ENCODE measurements at regions not wholly inside any gene's neighbourhood (a gene's known extent, or its start where the extent isn't known, plus 50 kb on each side); places are given as distances from the start of the nearest gene placed in this dataset.

DNA sequence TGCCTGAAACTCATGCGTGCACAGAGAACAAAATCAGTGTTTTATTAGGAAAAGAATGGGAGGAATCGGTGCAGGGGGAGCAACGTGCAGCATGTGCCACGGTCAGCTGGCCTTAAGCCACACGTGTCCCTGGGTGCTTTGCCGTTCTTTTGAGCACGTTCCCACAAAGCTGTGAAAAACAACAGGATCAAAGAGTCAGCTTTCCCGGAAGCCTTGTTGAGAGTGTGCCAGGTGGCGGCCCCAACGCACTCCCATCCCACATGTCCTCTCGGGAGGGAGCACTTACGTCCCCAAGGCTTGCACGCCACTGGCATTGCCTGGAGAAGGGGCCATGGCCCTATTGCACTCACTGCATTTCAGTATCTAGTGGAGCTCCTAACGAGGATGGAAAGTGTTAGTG is 511.2 kb downstream of the EIPR1 start:
- DNase-seq: no peak

GRCh38 chr2:2862386-2862785 is 515.2 kb downstream of the EIPR1 start:
- DNase-seq: no peak

DNA sequence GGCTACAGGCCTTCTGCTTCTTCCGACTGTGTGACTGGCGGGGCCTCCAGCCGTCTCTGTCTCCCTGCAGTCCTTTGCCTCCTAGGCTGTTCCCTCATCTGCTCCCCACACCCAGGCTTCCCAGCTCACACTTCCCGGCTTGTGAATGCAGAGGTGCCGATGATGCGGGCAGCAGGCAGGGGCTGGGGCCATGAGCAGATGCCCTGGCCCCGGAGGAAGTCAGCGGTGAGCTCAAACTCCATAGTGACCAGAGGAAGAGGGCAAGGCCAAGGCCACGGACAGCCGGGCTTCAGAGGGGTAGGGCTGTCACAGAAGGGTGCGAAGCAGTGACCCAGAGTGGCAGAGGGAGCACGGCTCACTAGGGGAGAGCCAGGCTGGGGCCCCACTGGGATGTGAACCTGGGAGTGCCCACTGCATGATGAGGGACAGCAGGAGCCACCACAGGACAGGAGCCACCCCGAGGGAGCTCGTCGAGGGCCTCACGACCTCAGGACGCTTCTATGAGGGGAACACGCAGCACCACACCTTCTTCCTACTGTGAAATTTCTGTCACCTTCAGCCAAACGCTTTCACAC is 515.9 kb downstream of the EIPR1 start:
- DNase-seq: no peak

DNA sequence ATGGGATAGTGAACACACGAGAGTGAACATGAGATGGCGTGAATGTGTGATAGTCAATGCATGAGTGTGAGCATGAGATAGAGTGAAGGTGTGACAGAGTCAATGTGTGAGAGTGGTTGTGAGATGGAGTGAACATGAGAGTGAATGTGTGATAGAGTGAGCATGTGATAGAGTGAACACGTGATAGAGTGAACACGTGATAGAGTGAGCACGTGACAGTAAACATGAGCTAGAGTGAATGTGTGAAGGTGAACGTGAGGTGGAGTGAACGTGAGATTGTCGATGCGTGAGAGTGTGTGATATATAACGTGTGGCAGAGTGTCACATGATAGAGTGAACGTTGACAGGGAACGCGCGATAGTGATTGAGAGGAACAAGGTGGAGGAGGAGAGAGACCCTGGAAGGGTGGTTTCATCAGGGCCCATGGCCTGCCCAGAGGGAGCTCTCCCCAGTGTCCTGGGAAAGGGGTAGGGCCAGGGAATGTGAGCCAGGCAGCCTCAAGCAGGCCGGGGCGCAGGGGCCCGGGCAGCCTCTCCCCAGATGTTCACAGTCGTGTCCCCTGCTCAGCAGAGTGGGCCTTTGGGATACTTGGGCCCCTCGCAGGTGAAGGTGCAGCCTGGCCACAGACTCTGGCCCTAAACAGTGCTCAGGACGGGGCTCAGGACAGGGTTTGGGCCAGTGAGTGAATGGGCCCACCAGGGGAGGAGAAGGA is 516.9 kb downstream of the EIPR1 start:
- DNase-seq: no peak

GRCh38 chr2:2859732-2860131 is 517.9 kb downstream of the EIPR1 start:
- DNase-seq: no peak

DNA sequence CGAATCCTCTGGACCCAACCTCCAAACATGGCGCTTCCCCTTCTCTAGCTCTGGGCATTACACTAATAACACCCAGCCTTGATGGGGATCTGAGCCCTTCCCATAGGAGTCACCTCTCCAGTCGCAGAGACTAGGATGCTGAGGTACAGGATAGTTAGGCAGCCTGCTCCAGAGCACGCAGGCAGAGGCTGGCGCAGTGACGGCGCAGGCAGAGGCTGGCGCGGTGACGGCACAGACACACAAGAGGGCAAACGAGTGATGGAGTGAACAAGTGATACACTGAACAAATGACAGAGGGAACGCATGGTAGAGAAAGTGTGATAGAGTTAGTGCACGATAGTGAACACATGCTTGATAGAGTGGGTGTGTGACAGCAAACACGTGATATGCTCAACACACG is 518.5 kb downstream of the EIPR1 start:
- no peak for DNase-seq

DNA sequence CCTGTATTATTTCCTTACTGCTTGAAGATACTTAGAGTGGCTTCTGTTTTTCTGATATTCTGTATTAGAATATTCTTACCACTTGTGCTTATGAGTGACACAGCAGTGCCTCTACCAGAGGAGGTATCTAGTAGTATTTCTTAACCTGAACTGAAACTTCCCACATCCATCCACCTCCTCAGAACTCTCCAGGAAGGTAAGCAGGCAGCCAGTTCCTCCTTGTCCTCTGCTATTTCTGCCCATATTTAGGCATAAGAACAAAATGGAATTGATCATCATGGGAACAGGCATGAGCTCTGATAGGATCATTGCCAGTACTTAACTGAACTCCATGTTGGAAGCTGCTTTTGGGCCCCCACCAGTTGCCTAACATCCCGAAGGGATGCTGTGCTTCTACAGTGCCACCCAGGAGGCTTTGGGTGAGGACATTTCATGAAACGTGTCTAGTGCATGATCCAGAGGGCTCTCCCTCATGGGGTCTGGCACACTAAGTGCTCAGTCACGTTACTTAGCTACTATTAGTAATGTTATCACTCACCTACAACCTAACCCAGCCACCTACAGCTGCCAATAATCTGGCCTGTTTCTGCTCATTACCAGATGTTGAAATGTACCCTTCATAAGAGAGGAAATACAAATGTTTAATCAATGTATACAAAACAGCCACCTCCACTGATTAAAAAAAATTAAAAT is 520.7 kb downstream of the EIPR1 start:
- DNase-seq: no peak

GRCh38 chr2:2855297-2855696 is 522.3 kb downstream of the EIPR1 start:
- DNase-seq: no peak

DNA sequence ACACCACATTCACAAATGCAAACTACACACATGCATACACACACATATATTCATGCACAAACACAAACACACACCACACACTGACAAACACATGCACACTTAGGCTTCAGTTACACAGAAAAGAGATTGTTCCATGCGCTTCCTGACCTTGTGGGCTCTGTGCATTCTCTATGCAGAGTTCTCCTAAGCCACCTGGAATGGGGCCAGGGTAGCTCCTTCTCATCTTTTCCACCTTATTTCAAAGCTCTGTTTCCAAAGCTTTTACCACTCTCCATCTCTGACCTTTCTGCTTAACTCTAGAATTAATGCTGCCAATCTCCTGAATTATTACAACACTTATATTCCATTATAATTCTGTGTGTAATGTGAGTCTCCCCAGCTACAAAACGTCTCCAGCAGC is 522.3 kb upstream of the MYT1L start:
- no peak for DNase-seq

DNA sequence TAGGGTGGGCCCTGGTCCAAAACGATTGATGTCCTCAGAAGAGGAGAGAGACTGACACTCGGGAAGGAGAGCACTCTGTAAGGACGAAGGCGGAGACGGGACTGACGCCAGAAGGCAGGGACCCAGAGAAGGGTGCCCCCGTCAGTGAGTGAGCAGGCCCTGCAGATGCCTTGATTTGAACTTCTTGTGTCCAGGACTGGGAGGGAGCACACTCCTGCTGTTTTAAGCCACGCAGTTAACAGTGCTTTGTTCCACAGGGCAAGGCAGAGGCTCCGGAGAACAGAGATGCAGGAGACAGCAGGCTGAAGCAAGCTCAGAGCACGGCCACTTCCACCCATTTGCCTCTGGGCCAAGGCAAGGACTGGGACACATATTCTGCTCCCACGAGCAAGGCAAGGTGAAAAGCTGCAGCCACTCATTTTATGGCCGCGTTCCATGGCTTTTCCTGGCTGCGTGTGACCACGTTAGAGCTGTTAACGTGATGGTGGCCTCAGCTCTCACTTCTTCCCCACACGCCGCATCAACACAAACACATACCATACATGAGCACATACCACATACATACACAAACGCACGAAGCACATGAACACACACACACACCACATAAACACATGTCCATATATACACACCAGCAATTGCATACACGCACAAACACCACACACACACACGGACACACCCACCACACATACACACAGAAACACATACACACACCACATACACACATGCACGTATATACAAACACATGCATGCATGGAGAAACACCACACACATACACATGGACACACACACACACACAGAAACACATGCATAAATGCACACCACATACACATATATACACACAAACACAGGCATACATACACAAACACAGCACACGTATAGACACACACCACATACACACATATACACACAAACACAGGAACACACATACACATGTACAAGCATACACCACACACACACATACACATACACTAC is 521.0 kb upstream of the MYT1L start:
- DNase-seq: no peak

DNA sequence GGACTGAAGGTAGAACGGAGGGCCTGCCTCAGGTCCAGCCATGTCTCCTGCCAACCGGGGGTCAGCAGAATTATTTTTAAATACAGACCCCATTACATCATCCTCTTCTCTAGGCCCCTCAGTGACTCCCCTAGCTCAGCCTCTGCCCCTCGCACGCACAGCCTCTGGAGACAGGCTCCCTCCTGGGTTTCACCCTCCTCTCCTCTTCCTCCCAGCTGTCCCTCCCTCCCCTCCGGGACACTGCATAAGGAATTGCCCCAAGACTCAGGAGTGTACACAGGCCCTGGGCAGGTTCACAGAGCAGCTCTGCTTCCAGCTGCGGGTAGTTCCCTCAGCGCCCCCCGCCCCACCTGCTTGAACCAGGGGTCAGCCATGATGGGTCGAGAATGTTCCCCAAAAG is 520.2 kb upstream of the MYT1L start:
- DNase-seq: no peak

DNA sequence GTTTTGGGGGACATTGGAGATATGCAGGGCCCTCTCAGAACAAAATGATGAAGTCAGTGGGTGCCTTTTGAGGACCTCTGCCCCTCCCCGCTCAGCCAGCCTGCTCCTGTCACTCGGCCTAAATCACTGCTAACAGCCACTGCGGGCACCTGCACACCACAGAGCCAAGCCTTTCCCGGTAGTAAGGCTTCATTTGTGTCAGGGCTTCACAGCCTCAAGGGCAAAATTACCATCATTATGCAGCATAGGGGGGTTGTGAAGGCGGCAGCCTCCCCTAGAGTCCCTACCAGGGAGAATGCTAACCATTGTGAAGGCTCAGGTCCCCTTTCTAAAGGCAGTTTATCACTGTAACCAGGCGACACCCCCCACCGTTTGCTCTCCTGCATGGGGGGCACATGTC is 519.8 kb upstream of the MYT1L start:
- DNase-seq: no peak

DNA sequence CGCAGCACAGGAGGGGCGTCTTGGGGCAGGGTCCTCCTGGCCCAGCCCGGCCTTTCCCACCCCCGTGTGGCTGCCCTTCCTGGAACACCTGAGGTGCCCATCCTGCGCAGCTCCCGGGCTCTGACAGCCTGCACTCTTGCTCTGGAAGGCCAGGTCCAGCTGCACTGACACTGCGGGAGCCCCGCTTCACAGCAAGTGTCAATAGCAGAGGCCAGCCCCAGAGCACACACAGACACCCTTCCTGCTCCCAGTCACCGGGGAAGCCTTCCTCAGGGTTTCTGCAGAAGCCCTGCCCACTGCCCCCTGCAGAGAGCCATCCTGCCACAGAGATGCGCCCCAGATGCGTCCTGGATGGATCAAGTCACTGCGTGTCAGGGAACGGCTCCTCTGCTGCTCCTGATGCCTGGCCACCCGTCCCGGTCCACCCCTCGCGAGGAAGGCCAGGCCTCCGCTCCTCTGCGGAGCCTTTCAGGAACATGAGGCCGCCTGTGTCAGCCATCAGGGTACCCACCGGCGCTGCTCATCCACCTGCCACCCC is 519.2 kb upstream of the MYT1L start:
- DNase-seq: no peak

DNA sequence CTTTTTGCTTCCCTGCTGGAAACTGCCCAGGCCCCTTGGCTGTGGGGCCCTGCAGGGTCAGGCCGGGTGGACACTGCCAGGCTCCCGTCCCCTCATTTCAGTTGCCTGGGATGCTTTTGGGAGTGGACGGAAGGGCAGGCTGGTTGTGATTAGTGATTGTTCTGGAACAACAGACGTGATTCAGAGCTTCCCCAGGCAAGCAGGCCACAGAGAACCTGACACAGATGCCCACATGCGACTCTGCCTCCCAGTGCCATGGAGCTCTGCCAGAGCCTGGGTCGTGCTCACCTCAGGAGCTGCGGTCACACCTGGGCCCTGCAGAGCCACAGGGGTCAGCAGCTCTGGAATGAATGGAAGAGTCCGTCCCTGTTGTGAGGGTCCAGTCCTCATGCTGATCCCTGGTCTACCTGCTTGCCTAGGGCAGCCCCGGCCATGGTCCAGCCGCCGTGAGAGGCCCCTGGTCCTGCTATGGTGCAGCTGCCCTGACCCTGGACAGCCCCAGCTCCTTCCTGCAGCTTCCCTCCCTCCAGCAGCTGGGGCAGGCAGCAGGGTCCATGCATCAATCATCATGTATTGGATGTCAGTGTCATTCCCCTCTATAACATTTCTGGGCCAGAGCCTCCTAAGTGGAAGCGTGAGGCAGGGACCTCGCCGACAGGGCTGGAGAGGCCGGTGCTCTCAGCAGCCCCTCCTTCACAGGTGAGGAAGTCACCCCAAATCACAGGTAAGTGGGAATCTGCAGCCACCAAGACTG is 518.6 kb upstream of the MYT1L start:
- DNase-seq: no peak

DNA sequence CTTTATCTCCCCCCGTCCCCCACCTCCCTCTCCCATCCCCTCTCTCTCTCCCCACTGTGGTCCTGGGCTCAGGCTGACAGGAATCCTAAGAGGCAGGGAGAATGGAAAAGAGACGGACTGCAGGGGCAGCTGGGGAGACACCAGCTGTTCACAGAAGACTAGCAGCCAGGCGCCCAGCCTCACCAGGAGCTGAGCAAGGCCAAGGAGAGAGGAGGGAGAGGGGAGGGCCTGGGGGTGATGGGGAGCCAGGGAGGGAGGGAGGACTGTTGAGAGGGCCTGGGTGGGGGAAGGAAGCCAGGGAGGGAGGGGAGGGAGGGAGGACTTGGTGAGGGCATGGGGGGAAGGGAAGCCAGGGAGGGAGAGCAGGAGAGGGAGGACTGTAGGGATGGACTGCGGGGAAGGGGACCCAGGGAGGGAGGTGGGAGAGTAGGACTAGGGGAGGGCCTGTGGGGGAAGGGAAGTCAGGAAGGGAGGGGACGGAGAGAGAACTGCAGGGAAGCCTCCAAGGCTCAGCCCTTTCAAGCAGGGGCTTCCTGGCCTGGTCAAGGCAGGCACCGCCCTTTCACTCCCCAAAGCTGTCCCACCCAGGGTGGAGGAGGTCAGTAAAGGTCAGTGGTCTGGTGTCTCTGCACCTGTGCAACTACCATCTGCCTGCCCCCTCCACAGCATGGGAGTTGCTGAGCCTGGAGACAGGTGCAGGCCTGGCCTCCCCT is 517.7 kb upstream of the MYT1L start:
- no peak for DNase-seq

DNA sequence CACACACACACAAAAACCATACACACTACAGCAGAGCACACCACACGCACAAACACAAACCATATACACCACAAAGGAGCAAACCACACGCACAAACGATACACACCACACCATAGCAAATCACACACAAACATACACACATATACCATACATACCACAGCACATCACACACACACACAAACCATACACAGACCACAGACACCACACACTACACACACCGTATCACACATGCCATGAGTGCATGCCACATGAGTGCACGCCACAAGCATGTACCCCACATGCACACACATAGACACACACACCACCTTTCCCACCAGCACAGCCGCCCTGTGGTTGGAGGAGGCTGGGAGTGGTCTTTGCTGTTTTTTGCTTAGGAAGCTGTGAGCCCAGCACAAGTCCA is 517.1 kb upstream of the MYT1L start:
- no peak for DNase-seq

DNA sequence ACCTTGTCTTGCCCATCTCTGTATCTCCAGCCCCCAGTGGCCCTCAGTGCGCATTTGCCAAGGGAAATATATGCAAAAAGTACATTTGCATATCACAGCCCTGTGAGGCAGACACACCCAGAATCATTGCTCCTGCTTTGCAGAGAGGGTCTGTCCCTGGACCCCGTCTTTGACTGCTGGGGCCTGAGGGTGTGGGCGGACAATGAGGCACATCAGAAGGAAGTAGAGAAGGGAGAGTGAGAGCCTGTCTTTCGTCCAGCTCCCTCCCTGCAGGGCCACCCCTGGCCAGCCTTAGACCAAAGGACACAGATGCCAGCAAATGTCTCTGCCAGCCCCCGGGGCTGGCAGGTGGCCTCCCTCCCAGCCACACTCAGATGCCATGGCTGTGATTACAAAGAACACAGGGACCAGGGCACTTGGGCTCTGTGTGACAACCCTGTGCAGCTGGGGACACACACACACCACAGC is 516.2 kb upstream of the MYT1L start:
- no peak for DNase-seq

- DNase-seq: no peak
Observed at GRCh38 chr2:2846332-2847208, 515.5 kb upstream of the MYT1L start.

GRCh38 chr2:2845806-2846315 is 514.8 kb upstream of the MYT1L start:
- no peak for DNase-seq

- no peak for DNase-seq
Observed at GRCh38 chr2:2845267-2845666, 514.2 kb upstream of the MYT1L start.
